ENCODE measurements at regions not wholly inside any gene's neighbourhood (a gene's known extent, or its start where the extent isn't known, plus 50 kb on each side); places are given as distances from the start of the nearest gene placed in this dataset.

- Histone ChIP-seq H2BK20ac (ENCODE audit: low read depth, low read length, poor library complexity, severe bottlenecking) (no peak overlapping the region), H3K56ac (ENCODE audit: insufficient read length, low read depth, low read length) (no peak overlapping the region), H4K91ac (ENCODE audit: insufficient read length, low read depth, low read length) (no peak overlapping the region), H4K8ac (replicated peaks; ENCODE audit: insufficient read length, low read depth, low read length) (no peak overlapping the region), H3K14ac (ENCODE audit: insufficient read depth, low read length) (no peak overlapping the region), H3T11ph (ENCODE audit: low read length) (no peak overlapping the region), H2AK5ac (ENCODE audit: insufficient read length, low read length) (no peak overlapping the region), H3K23ac (ENCODE audit: insufficient read length, low read depth, low read length) (no peak overlapping the region), H2BK12ac (ENCODE audit: insufficient read length, low read depth, low read length) (no peak overlapping the region), H4K5ac (ENCODE audit: insufficient read length, low read depth, low read length) (no peak overlapping the region), H3K9ac (ENCODE audit: extremely low read depth, insufficient read length, low read length) (no peak overlapping the region), H2BK5ac (ENCODE audit: insufficient read length, low read length) (no peak overlapping the region), H3K79me2 (ENCODE audit: insufficient read depth, low read length) (no peaks in the 10 kb centered on the region), H3K23me2 (ENCODE audit: insufficient read length, low read depth, low read length, poor library complexity, severe bottlenecking) (no peaks in the 10 kb centered on the region), H3K9me3 (ENCODE audit: control insufficient read depth, low read depth, low read length) (no peaks in the 10 kb centered on the region), H3K4me1 (ENCODE audit: insufficient read depth, low read length) (0 out of 2 replicates have a peak, but pooled peaks cover 2% of the 10 kb centered on the region), H3K18ac (ENCODE audit: insufficient read length, low read depth, low read length) (no peak overlapping the region), H4K20me1 (ENCODE audit: control insufficient read depth, insufficient read depth, insufficient read length) (no peaks in the 10 kb centered on the region), H3K79me1 (ENCODE audit: insufficient read depth, low read depth, low read length, poor library complexity, severe bottlenecking) (no peaks in the 10 kb centered on the region), H3K27ac (ENCODE audit: insufficient read length, low read depth, low read length) (no peak overlapping the region), H2BK120ac (ENCODE audit: low read depth, low read length, poor library complexity, severe bottlenecking) (no peak overlapping the region), H3K4me2 (ENCODE audit: insufficient read depth, insufficient read length, low read length) (no peak overlapping the region), H2BK15ac (ENCODE audit: low read depth, low read length) (no peak overlapping the region), H3K27me3 (ENCODE audit: insufficient read depth, low read length) (no peaks in the 10 kb centered on the region; the same call in 1 of the 2 replicates), H2AFZ (ENCODE audit: low read length) (no peak overlapping the region), H3K4ac (ENCODE audit: low read depth, low read length) (no peak overlapping the region)
- no CpG with 5 or more reads among the region's 5 CpGs for WGBS (ENCODE audit: extremely low coverage, insufficient read length, low lambda C conversion rate)
- H3K4me3 Mint-ChIP-seq: no peak overlapping the region
- H3K4me1 Mint-ChIP-seq: peaks cover 12 to 16% of the 10 kb centered on the region in 2 experiments
- no peaks in the 10 kb centered on the region; a peak in 1 of 5 replicates for H3K9me3 Mint-ChIP-seq
- no peak for TF ChIP-seq CTCF (conservative IDR thresholded peaks at IDR 0.05)
- peaks cover 83% of the 10 kb centered on the region for H3K27me3 Mint-ChIP-seq (ENCODE audit: low read depth)
- H3K27ac Mint-ChIP-seq: no peak overlapping the region
- H3K36me3 Mint-ChIP-seq (ENCODE audit: insufficient read depth in 1 of 3, low read depth in 3 of 3): no peaks in the 10 kb centered on the region
- no peak for DNase-seq
Observed at GRCh38 chr20:22464312-22465003, 119.9 kb downstream of the FOXA2 start.

All from H9 (cell line).